Stimulated activated CD8-positive, alpha-beta memory T cell treated with anti-CD3 and anti-CD28 coated beads, Interleukin-4, amount 100 ng/mL, for 4 hours (primary cell): ENCODE measurements at regions not wholly inside any gene's neighbourhood (a gene's known extent, or its start where the extent isn't known, plus 50 kb on each side); places are given as distances from the start of the nearest gene placed in this dataset.

ENCODE experiments used
- DNase-seq, 2 donors: peaks; one replicate each; pipeline ENCODE4 v3.0.0-alpha.2; 2020; ENCODE audit warnings: low read depth in 2 of 2, low spot score in 1 of 2

DNA sequence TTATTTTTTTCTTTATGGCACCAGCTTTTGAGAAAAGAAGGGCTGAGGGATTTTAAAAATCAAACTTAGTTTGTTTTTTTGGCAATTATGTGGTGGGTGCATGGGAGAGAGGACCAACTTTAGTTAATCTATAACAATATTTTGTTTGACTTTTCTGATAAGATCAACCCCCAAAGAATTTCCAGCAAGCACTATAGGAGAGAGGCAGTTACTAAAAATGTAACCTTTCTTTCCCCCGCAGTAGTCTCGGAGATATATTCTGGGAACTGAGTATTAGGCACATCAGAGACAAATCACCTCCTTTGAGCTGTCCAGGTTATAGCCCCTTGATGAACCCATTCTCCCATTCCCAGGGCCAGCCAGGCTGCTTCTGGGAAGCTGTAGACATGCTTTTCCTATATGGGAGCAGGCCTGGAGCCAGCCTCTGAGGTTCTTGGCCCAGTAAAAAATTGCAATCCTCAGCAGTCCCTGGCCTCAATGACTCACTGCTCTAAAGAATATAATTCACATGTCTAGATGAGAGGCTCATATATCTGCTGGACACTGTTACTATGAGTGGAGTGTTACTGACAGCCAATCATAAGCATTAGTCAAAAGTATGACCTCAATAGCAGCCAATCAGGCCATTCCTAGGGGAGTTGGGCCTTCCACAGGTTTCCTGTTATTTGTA, 138.3 kb upstream of the AGBL1 start:
- DNase-seq, result no peak

DNA sequence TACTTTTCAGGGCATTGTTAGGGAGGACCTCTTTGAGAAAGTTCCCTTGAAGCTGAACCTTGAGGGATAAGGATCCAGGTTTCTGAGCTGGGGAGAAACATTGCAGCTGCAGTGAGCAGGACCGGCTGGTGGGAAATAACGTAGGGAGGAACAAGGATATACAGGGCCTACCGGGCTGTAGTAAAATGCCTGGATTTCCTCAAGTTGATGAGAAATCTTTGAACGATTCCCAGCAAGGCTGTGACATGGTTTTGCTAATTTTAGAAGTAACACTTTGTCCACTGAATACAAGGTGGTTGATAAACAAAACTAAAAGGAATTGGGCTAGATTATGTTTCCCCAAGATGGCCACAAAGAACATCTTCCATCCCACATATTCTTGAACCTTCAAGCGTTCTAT, 137.0 kb upstream of the AGBL1 start:
- DNase-seq, result no peak

DNA sequence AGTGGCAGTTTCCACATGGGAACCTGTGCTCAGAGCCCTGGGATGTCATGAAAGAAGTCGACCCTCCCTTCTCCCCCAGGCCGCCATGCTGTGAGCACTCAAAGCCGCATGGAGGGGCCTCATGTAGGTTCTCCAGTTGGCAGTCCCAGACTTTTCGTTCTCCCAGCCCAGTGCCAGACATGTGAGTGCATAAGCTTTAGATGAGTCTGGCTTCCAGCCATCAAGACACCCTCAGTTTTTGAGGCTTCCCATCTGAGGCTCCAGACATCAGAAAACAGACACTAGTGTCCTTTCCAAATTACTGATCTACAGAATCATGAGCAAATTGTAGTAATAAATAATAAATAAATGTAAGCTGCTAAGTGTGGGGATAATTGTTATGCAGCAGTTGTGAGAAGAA, 136.5 kb upstream of the AGBL1 start:
- DNase-seq, result no peak

DNA sequence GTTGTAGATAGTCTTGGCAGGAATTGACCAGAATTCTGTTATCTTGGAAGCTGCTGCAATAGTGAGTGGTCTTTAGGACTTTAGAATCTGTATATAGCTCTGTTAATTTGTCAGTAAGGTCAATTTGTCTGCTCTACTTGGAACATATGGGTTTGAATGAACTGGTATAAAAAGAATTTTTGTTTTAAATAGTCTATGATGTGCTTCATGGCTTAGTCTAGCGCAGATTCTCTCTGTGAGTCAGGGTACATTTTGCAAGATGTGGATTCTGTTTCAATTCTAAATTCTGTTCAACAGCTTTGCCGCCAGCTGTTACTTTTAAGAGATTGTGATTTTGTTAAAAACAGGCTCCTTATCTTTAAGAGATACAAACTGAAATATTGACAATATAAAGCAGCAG, 135.9 kb upstream of the AGBL1 start:
- no peak for DNase-seq

DNA sequence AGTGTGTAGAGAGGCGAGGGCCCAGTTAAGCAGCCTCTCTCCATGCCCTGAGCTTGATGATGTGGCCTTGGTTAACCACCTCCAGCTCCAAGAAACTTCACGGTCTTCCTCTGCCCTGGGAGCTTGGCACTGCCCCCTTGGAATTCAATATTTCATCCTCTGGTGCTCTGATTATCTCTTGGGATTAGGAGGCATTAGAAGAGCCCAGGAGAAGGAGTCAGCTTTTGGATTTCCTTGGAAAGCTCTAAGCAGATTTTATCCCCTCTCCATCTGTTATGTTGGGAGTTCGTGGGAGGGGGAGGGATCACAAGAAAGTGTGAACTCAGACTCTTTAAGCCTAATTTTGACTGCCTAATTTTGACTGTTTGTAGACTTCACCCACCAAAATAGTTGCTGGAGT, 132.7 kb upstream of the AGBL1 start:
- DNase-seq, result no peak

DNA sequence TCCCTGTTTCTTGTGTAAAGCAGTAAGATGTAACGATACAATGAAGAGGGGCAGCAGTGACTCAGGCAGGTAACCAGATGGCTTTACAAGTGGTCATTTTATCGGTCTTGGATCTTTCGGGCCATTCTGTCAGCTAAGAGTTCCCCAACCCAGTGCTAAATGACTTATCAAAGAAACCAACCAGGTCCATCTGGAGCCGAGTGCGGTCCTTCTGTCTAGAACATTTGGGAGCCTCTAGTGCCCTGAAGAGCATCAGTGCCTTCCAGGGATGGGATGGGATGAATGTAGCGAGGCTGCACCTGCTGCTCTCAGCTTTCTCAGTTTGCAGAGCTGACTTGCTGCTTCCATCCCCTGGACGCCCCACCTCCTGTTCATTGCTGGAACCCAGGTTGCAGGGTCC, 131.7 kb upstream of the AGBL1 start:
- no peak for DNase-seq

DNA sequence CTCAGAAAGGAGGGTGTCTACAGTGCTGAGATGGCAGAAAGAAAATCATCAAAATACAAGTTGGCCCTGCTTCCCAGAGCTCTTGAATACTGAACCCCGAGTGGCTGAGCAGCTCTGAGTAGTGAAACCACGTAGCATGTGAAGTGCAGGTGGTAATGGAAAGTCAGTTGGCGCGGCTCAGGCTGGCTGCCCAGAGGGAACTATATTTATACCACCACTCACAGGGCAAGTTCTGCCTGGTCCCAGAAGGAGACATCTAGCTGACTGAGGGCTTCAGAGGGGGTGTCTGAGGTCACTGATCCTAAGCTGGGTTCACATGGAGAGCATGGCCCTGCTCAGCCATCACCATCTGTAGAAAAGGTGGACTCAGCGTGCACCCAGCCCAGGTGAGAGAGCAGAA, 129.6 kb upstream of the AGBL1 start:
- no peak for DNase-seq

DNA sequence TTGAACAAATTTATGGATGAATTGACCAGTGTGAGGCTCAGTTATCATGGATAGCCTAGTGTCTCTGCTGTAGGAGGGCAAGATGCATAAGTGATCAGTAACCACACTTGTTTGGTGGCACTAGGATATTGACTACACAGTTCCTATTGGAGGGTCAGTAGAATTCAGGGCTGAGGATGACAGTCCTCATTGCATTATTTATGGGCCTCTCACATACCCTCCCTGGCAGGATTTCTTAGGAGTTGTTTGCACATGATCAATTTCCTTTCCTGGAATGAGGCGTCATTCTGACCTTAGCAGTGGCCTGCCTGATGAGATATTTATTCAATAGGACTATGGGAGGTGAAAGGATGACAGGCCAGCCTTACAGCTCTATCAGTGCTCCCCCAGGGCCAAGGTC, 125.1 kb upstream of the AGBL1 start:
- no peak for DNase-seq

DNA sequence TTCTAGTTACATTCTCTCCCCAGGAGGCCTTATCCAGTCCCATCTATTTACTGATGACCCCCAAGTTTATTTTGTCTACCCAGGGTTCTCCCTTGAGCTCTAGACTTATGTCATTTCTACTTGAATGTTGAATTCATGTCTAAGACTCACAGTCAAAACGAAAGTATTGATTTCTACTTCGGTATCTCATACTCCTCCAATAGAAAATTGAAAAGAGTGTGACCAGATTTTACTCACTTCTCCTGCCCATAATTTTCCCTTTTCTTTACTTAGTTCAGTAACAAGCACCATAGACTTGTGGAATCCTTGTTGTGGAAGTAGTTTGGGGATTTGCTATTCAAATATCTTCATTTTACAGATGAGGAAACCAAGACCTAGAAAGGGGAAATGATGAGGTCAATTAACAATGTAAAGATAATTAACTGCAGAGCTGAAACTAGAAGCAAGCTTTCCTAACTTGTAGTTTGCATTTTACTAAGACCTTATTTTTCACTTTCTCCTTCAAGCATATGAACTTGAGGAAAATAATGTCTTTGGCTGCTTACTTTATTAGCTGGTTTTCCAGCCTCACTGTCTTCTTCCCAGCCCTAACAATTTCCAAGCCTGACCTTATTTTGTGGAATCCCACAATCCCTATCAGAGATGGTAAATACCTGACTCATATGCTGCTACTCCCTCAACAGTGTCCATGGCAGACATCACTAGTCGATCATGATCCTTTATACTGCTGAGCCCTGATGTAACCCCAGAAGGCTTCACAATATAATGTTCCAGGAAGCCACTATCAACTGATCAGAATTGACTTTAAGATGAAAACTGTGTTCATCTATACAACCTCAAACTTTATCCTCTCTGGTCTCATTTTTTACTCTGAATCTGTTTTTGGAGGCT, 123.9 kb upstream of the AGBL1 start:
- DNase-seq, result no peak

DNA sequence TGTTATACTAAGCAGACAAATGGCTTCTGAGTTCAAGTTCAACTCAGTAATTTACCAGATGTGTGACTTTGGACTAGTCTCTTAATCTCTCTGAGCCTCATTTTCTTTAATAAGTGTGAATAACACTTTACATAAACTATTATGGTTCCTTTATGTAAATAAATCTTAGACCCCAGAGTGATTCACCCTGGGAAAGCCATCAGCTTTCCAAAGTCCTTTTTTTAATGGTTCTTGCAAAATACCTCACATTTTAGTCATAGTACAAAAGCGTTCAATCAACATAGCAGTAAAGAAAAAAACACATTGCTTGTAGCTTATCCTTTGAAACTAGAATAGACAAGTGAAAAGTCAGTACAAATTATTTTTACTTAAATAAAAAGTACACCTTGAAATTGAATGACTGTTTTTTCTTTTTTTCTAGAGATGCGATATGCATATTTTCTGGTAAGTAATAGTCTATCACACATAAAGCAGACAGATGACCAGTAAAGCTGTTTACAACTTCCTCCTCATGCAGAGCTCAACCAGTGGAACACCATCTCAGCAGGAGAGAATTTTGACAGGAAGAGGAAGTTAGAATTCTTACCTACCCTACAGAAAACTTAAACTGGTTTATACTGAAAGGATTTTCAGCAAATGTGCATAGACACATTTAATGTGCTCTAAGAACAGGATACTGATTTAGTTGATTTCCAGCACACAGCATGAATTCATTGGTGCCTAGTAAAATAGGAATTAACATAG, 123.0 kb upstream of the AGBL1 start:
- no peak for DNase-seq

DNA sequence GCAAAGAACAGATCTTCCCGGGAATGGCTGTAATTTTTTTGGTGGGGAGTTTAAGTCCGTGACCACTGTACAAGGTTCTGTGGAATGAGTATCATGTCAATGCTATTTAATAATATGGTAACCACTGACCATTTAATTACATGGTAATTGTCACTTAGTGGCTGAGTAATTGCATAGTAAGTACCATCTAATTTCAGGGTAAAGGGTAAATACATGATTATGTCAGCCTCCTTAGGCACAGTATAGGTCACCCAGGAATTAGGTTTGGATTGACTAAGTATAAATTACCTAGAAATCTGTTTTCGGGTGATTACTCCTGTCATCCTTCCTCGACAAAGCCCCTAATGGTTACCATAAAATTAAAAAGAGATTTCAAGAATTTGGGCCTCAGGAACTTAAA, 120.1 kb upstream of the AGBL1 start:
- no peak for DNase-seq

DNA sequence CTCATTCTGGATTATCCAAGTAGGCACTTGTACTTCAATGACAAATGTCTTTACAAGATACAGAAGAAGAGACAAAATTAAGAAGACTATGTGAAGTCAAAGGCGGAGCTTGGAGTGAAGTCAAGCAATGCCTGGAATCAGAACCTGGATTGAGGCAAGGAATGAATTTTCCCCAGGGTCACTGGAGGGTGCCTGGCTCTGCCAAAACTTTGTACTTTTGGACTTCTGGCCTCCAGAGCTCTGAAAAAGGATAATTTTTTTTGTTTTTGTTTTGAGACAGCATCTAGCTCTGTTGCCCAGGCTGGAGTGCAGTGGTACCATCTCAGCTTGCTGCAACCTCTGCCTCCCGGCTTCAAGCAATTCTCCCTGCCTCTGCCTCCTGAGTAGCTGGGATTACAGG, 119.3 kb upstream of the AGBL1 start:
- DNase-seq, result no peak

DNA sequence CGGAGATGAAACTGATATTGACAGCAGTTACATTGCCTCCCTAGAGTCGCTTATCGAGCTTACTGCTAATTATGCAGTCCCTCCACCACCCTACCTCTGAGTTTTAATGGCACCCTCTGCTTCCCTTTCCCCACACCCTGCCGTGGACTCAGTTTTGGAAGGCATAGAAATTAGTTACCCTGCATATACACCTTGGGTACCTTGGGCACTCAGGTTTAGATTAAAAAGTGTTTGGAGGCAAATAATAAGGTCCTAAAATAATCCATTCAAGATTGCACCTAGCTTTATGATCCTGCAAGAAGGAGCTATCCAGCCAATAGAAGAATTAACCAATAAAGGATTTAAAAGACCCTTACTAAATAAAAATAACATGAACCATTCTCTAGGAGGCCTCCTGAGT, 117.8 kb upstream of the AGBL1 start:
- no peak for DNase-seq

DNA sequence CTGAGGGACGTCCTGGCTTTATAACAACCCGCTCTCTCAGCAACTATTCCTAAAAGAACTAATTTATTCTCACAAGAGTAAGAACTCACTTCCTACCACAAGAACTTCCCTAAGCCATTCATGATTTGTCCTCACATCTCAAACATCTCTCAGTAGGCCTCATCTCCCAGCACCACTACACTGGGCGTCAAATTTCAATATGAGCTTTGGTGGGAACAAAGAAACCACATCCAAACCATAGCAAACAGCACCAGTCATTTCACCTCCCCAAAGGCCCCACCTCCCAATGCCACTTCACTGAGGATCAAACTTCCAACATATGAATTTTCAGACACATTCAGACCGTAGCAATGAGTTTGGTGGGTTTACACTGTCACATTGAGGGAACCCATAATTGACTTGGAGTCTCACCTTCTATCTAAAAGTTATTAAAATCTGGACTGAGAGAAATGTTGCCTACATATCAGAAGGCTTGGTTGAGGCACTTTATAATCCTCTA, 116.4 kb upstream of the AGBL1 start:
- no peak for DNase-seq

DNA sequence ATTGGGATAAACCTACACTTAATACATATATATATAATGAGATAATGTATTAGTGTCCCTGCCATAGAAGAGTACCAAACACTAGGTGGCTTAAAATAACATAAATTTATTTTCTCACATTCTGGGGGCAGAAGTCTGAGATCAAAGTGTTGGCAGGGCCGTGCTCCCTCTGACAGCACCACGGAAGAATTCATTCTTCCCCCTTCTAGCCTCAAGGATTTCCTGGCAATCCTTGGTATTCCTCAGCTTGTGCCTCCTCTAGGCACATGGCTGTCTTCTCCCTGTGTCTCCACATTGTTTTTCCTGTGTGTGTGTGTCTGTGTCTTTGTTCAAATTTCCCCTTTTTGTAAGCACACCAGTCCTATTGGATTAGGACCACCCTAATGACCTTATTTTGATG, 115.2 kb upstream of the AGBL1 start:
- DNase-seq, result no peak

DNA sequence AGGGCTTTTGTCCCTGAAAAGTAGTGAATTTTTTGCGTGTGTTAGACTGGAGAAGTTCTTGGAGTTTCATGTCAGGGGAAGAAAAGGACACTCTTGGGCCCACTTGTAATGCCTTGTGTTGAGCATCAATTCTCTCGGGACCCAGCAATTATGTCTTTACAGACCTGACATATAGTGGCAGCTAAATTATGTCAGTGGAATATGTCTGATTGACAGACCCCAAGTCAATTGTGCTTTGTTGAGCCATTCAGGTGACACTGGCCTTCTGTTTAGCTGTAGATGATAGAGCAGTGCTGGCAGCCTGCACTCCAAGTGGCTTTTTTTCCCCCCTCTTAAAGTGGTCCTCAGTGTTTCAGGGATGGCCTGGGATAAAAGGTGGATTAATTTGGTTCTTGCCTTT, 112.1 kb upstream of the AGBL1 start:
- no peak for DNase-seq

DNA sequence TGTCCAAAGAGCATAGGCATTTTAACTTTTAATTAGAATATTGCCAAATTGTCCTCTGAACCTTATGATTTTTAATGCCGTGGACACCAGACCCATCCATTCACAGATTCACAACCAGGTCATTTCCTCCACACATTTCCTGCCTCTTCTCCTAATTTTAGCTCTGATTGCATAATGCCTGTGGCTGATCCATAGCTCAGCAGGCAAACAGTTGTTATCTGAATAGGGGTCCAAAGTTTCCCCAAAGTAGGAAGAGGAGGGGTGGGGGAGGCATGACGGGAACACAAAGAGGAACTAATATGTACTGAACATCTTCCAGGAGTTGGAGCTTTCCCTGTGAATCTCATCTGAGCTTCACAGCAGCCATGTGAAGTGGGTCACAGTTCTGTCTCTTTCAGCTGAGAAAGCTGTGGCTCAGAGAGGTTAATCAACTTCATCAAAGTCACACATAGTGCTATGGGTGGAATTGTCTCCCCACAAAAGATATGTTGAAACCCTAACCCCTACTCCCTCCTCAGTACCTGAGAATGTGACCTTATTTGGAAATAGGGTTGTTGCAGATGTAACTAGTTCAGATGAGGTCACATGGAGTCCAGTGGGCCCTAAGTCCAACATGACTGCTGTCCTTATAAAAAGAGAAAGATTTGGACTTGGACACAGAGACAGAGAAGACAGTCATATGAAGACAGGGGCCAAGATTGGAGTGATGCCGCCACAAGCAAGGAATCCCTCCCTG, 106.7 kb upstream of the AGBL1 start:
- DNase-seq, result no peak

DNA sequence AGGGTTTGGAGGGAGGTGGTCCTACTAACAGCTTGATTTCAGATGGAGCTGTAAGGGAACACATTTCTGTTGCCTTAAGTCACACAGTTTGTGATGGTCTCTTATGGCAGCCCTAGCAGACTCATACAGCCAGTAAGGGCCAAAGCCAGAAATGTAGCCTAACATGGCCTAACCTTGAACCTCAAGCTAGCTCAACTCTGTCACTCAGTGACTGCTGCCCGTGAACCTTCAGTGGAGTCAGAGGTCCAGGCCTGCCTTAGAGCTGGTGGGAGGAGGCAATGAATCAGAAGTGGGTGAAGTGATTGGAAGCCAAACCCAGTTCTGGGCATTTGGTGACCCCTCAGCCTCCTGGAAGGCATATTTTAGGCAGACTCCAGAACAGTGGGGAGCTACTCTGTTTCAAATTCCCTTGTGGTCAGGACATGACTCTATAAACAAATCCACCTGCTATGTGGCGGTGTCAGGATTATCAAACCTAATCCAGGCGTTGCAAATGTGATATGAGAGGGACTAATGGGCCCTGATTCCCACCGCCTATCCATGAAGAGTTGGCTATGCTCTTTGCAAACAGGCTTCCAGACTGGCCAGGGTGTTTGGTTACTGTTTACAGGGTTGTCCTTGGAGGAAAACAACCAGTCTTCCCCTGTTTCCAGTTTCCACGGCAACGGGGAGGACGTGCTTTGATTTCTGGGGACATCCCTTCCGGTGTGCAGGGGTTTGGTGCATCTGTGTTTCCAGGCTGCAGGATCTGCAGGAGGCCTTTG, 105.9 kb upstream of the AGBL1 start:
- no peak for DNase-seq

DNA sequence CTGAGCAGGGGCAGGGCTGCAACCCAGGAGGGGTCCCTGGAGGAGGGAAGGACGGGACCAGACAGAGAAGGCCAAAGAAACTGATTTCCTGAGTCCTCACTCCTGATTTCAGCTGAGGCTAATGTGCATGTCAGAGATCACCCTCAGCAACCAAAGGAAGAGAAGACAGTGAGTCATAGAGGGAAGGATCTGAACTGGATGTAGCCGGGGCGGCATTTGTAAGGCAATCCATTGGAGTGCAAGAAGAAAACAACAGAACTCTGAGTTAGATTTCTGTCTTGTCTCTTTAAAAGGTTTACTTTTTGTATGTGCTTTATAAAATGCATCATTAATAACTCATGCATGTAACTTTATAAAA, 105.3 kb upstream of the AGBL1 start:
- DNase-seq, result no peak

DNA sequence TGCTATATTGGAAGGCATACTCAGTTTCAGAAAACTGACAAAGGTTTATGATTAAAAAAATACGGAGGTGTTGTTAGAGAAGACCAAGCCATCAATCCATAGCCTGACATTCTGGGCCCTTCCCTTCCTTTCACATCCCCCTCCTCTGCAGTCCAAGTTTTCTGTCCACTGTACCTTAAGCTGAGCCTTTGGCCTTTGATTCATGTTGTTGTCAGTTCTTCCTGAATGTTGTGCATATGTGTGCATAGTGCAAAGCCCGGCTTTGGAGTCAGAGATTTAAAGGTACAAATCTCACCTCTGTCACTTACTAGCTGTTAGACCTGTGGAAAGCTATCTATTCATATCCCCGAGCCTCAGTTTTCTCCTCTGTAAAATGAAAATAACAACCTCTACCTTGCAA, 104.9 kb upstream of the AGBL1 start:
- DNase-seq, result no peak

DNA sequence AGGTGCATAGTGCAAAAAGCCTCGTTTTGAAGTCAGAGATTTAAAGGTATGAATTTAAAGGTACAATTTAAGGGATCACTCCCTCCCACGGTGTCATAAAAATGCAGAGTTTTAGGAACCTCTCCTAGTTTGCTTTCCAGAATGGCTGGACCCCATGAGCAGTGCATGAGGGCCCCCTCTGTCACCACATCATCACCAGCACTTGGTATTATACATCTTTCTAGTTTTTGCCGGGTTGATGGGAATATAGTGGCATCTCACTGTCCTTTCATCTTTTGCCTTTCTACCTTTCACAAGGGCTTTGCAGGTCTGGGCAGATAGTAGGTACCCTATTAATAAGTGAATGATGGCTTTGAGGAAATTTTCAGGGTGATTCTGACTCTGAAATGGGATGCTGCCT, 103.6 kb upstream of the AGBL1 start:
- no peak for DNase-seq
